Epithelial cell of prostate (primary cell): ENCODE measurements at regions not wholly inside any gene's neighbourhood (a gene's known extent, or its start where the extent isn't known, plus 50 kb on each side); places are given as distances from the start of the nearest gene placed in this dataset.
"Not testable (repeated sequence)": the region's sequence is repeated elsewhere in the genome, so short reads cannot be mapped to it uniquely, and the experiment has no call there.

Experiments
- DNase-seq: peaks from one replicate; pipeline ENCODE4 v3.0.0-alpha.2; 2011; ENCODE audit warnings: low read depth, low spot score
- H3K27ac ChIP-seq: fragments of 450-650 bp; 2 replicates; pipeline ENCODE4 v1.5.1; 2017; ENCODE audit warnings: mild to moderate bottlenecking

- DNase-seq, result no peak
- H3K27ac ChIP-seq, result no peak overlapping the region
Observed at GRCh38 chr2:10221976-10222870, 80.5 kb upstream of the HPCAL1 start.

GRCh38 chr2:10223471-10223870 lies 79.2 kb upstream of the HPCAL1 start:
- no peak for DNase-seq
- no peak overlapping the region for H3K27ac ChIP-seq

- H3K27ac ChIP-seq, result no peak overlapping the region
- DNase-seq, result no peak
Observed at GRCh38 chr2:10223932-10224720, 78.6 kb upstream of the HPCAL1 start.

- DNase-seq, result no peak
- H3K27ac ChIP-seq, result no peak overlapping the region
Observed at GRCh38 chr2:10224734-10225133, 78.0 kb upstream of the HPCAL1 start.

GRCh38 chr2:10225291-10226037 lies 77.2 kb upstream of the HPCAL1 start:
- no peak overlapping the region for H3K27ac ChIP-seq
- no peak for DNase-seq

- no peak for DNase-seq
- no peak overlapping the region for H3K27ac ChIP-seq
Observed at GRCh38 chr2:10226038-10226724, 76.5 kb upstream of the HPCAL1 start.

GRCh38 chr2:10228611-10229365 lies 73.9 kb upstream of the HPCAL1 start:
- DNase-seq, result no peak
- no peak overlapping the region for H3K27ac ChIP-seq

GRCh38 chr2:10229462-10230099 lies 73.1 kb upstream of the HPCAL1 start:
- H3K27ac ChIP-seq, result no peak overlapping the region
- no peak for DNase-seq

GRCh38 chr2:10230499-10230898 lies 72.2 kb upstream of the HPCAL1 start:
- no peak for DNase-seq
- H3K27ac ChIP-seq, result no peak overlapping the region

- not testable (repeated sequence) for DNase-seq, H3K27ac ChIP-seq
Observed at GRCh38 chr2:10230921-10231320, 71.8 kb upstream of the HPCAL1 start.

- H3K27ac ChIP-seq, result no peak overlapping the region
- DNase-seq, result no peak
Observed at GRCh38 chr2:10231551-10232085, 71.1 kb upstream of the HPCAL1 start.

- DNase-seq, result no peak
- no peak overlapping the region for H3K27ac ChIP-seq
Observed at GRCh38 chr2:10232096-10232815, 70.4 kb upstream of the HPCAL1 start.

GRCh38 chr2:10233131-10234012 lies 69.3 kb upstream of the HPCAL1 start:
- H3K27ac ChIP-seq, result no peak overlapping the region
- DNase-seq, result no peak

- no peak for DNase-seq
- H3K27ac ChIP-seq, result no peak overlapping the region
Observed at GRCh38 chr2:10234013-10234306, 68.7 kb upstream of the HPCAL1 start.

GRCh38 chr2:10234409-10235094 lies 68.2 kb upstream of the HPCAL1 start:
- no peak for DNase-seq
- H3K27ac ChIP-seq, result no peak overlapping the region

GRCh38 chr2:10235099-10235908 lies 67.4 kb upstream of the HPCAL1 start:
- DNase-seq, result no peak
- no peak overlapping the region for H3K27ac ChIP-seq
